ENCODE measurements at regions not wholly inside any gene's neighbourhood (a gene's known extent, or its start where the extent isn't known, plus 50 kb on each side); places are given as distances from the start of the nearest gene placed in this dataset.

DNA sequence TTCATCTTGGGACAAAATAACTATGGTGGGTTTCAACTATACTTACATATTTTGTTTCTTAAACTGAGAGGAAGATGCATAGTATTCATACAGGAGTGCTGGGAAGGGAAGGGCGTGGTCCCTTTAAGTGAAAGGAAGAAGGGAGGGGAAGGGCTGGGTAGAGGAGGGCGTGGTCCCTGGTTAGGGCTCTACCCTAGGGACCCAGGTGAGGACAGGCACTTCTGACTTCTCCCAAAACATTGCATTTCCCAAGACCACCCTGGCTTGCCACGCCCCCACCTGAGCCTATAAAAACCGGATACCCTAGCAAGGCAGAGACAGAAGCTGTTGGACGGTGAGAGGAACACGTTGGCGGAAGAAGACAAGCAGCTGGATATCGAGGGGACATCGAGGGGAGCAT is 157.6 kb upstream of the PLXNA4 start:
- no peak for DNase-seq (ENCODE audit: low read depth in 2 of 2, low spot score in 1 of 2)

DNA sequence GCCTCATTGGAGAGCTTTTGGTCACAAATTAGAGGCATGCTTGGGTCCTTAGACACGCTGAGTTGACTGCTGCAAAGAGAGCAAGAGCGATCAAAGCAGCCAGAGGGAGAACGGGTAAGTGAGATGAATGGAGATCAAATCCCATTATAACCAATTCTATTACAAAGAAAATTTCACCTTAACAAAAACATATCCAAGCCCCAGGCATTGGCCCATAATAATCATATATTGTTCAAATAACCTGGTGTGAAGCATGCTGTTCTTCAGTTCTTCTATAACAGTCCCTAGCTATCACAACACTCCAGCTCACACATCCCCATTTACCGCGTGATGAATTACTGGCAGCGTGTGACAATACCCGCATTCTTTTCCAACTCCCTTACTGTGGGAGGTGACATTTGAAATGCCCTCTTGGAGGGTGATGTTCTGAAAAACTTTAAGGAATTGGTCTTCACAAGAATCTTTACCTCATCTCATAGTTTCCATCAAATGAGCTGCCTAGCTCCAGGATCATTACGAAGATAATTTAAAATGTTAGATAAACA is 156.1 kb upstream of the PLXNA4 start:
- no peak for DNase-seq (ENCODE audit: low read depth in 2 of 2, low spot score in 1 of 2)

DNA sequence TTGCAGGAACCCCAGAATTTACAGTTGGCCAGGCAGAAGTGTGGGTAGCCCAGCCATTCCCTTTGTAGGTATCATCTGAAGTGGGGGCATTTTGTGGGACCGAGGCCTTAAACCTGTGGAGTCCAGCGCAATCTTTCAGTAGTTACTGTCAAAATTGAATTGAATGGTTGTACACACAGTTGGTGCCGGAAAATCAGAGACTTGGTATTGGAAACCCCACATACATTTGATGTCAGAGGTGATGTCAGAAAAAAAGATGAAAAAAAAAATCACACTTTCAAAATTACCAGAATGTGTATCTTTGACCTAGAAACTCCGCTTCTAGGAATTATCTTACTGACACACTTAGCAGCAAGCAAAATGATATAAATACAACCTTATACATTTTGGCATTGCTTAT is 153.8 kb upstream of the PLXNA4 start:
- DNase-seq (ENCODE audit: low read depth in 2 of 2, low spot score in 1 of 2), result no peak

DNA sequence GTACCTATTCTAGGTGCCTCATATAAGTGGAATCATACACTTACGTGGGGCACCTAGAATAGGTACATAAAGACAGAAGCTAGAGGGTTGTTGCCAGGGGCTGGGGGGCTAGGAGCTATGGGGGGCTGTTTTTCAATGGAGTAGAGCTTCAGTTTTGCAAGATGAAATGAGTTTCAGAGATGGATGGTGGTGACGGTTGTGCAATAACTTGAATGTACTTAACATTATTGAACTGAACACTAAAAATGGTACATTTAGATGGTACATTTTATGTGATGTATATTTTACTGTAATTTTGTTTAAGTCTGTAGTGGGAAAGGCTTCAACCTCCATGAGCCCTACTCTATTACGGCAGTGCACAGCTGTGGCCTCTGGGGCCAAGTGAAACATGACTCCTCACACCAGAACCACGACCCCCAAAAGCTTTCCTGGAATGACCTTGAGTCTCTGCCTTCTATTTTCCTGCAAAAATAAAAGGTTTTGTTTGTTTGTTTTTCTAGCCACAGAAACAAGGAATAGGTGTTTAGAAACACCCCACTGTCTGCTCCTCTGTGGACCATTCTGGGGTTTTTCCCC is 147.3 kb upstream of the PLXNA4 start:
- DNase-seq (ENCODE audit: low read depth in 2 of 2, low spot score in 1 of 2), result no peak

DNA sequence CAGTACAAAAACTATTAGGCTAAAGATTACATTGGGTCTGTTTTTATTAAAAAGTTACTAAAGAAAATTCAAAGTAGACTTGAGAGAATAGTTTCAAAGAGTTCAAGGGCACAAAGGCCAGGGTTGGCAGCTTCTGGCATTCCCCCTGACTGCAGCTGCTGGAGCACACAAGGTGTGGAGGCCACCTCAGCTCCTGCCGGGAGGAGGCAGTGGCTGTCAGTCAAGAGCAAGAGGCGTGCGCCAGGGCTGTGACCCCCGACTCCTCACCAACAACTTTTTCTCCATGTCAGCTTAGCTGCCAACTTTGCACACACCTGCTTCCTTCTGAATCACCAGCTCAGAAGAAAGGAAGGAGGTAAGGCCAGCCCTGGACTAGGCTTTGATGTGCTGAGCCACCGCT is 144.6 kb upstream of the PLXNA4 start:
- DNase-seq (ENCODE audit: low read depth in 2 of 2, low spot score in 1 of 2), result no peak

DNA sequence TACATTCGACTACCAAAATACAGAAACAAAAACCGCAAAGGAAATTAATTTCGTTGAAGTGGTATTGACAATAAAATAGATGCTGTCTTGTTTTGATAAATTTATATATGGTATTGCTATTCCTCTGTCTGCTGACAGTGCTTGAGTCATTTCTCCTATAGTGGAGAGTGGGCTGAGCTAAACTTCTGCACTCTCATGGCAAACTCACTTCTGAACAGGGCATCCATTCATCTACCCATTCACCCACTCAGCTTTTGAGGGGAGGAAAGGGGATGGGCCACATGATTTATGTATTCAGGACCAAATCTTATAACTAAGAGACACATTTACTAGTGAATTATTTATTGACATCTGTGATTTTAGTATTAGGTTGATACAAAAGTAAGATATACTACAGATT is 137.6 kb upstream of the PLXNA4 start:
- DNase-seq (ENCODE audit: low read depth in 2 of 2, low spot score in 1 of 2), result no peak

DNA sequence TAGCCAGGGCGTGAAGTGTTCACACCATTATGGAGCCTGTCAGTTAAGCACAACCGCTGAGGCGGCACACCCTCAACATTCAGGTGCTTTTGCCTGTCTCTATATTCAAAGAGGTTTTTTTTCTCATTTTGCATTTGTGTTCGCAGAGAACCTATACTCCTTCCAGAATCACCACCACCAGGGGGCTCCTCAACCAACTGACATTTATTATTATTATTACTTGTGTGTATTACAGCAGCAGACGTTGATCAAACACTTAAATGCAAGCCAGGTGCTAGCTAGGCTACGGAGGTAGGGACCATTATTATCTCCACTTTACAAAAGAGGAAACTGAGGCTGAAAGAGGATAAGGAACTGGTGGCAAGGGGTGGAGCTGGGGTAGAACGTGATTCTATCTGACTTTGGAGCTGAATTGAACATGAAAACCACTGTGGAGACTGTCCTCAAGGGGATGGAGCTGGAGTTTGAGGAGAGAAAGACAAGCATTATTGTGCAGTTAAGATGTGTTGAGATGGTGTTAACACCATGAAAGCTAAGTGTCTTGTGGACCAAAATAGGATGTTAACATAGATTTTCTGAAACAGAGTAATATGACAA is 133.8 kb upstream of the PLXNA4 start:
- no peak for DNase-seq (ENCODE audit: low read depth in 2 of 2, low spot score in 1 of 2)

DNA sequence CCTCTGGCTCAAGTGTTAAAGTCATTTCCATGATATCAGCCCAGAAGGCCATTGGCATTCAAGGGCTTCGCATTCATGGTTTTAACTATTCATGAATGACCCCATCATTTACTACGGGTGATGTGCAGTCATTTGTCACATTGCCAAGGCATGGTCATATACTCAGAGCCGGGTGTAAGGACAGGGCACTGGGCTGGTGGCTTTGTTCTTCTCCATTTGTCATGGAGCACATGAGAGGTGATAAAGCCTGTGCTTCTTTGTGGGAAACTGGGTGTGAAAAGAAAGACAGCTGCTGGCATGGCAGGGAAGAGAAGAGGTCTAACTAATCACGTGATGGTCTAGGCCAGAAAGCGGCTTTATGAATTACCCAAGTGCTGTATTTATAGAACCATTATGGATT is 132.2 kb upstream of the PLXNA4 start:
- no peak for DNase-seq (ENCODE audit: low read depth in 2 of 2, low spot score in 1 of 2)

DNA sequence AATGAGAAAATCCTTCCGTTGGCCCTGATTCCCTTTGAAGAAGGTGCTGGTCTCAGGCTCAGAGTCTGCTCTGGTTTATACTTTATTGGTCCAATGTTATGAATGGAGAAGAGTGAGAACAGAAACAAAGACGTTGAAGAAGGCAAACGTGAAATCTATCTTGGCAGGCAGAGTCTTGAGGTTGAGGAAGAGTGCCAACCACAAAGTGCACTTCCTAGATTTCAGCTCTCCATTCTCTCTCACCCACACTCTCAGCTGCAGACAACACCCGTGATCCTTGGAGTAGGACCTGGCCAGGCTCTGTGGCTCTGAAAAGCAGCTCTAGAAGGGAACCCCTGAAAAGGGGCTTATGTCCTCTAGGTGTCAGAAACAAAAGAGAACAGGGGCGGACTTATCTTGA is 128.9 kb upstream of the PLXNA4 start:
- no peak for DNase-seq (ENCODE audit: low read depth in 2 of 2, low spot score in 1 of 2)

DNA sequence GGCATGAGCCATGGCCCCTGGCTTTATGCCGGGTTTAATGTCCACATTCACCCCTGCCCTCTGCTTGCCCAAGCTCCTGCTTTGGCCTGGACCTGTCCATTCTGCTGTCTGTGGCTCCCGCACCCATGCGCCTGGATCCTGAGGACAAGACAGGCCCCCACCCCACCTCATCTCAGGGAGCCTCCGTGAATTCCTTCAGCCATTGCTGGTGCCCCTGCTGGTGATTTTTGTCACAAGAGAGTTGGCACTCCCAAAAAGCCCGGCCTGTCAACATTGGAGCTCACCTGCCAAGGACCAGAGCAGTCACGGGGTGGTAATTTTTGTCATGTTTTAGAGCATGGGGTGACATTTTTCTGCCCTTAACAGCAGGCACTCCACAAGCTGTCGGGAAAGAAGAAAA is 127.5 kb upstream of the PLXNA4 start:
- DNase-seq (ENCODE audit: low read depth in 2 of 2, low spot score in 1 of 2), result no peak

DNA sequence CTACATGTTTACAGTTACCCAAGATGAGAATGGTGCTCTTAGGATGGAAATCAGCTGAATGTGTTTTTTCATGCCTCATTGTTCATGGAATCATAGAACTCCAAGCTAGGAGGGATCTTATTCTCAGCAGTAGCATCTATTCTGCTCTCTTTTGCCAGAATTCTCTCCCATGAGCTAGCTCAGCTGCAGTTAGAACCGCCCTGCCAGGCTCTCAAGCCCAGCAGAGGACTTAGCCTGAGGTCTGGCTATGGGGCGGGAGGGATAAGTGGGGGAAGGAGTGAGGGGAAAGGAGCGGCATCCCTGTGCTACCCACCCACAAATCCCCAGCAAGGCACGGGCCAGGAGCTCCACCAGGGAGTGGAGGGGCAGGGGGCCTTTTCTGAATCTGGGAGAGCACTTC is 120.7 kb upstream of the PLXNA4 start:
- DNase-seq (ENCODE audit: low read depth in 2 of 2, low spot score in 1 of 2), result no peak

DNA sequence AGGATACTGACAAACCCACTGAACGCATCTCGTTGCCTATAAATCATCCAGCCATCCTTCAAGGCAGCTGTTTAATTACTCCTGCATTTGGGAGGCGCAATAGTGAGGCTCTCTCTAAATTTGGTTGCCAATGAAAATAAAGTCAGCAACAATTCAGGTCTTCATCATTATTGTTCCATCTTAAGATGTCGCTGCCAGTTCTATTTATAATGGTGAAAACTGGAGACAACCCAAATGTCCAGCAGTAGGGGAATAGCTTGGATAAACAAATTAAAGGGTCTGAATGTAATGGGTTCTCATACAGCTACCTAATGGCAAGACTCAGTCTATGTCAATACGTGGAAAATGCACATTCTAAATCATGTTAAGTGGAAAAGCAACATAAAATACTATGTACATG is 120.1 kb upstream of the PLXNA4 start:
- DNase-seq (ENCODE audit: low read depth in 2 of 2, low spot score in 1 of 2), result no peak

DNA sequence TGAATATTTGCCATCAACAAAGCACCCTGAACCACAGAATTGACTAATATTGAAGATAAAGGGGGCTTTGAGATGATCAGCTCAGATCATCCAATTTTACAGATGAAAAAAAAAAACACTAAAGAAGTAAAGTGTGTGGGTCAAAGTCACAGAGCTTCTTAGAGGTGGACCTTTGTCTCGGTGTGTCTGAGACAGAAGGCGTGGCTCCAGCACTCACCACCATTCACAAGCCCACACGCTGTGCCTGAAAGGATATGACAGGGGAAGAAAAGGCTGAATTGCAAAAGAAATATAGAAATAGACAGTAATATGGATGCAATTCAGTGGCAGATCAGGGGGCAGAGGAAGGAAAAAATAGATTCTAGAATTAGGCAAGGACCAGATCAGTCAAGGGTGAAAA is 114.9 kb upstream of the PLXNA4 start:
- DNase-seq (ENCODE audit: low read depth in 2 of 2, low spot score in 1 of 2), result no peak

DNA sequence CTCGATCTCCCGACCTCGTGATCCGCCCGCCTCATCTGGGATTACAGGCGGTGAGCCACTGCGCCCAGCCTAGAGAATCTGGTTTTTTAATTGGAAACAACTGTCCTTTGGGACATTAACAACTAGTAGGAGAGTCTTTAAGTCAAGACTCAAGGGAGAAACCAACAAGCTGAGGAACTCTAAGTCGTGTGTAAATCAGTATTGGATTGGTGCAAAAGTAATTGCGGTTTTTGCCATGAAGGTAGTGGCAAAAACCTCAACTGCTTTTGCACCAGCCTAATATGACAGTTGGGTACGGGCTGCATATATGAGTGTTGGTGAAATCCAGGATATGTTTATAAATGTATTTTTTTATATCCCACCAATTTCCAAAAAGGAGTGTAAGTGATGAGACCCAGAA is 113.9 kb upstream of the PLXNA4 start:
- DNase-seq (ENCODE audit: low read depth in 2 of 2, low spot score in 1 of 2), result no peak

DNA sequence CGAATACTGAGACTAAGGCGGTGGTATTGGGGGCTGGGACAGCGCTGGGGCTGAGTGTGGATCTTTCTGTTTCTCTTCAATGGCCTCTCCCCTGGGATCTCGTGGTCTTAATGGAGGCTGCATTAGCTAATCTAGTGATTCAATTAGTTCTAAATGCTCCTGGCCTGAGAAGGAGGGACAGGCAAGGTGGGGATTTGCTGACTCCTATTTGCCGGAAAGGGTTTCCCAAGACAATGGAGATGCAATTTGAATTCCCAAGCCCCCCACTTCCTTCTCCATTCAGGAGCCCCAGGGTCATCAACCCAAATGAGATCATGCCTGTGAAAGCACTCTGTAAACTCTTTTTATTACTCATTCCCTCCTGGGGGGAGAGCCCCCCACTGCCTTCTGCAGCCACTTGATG is 111.7 kb upstream of the PLXNA4 start:
- no peak for DNase-seq (ENCODE audit: low read depth in 2 of 2, low spot score in 1 of 2)

DNA sequence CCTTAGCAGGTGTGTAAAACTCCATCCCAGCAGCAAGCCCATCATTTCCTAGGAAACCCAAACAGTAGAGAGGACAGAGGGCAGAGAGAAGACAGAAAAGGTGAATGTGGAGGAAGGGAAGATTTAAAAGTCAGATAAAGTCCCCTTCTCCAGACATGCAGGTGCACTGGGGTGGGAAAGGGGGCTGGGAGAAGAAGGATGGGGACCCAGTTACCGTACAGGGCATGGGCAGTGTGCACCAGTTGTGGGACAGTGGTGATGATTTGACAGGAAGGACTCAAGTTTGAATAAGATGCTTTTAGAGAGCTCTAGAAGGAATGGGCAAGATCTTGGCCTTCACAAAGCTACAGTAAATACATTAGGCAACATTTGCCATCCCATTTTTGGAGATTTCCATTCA is 110.7 kb upstream of the PLXNA4 start:
- DNase-seq (ENCODE audit: low read depth in 2 of 2, low spot score in 1 of 2), result no peak

DNA sequence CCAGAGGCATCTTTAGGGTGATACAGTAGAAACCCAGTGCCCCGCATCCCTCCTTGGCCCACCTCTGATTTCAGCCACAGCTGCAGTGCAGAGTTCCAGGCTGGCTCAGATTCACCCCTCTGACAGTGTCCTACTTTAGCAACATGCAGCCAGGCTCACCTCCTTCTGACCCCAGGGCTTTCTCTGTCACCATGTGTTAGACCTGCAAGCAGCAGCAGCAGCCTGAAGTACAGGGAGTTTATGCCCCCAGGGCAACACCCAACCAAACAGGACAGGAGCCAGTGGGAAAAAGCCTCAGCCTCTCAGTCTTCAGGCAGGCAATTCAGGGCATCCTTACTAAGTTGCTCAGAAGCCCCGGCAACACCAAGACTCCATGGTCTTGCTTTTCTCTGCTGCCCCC is 109.0 kb upstream of the PLXNA4 start:
- DNase-seq (ENCODE audit: low read depth in 2 of 2, low spot score in 1 of 2), result no peak

DNA sequence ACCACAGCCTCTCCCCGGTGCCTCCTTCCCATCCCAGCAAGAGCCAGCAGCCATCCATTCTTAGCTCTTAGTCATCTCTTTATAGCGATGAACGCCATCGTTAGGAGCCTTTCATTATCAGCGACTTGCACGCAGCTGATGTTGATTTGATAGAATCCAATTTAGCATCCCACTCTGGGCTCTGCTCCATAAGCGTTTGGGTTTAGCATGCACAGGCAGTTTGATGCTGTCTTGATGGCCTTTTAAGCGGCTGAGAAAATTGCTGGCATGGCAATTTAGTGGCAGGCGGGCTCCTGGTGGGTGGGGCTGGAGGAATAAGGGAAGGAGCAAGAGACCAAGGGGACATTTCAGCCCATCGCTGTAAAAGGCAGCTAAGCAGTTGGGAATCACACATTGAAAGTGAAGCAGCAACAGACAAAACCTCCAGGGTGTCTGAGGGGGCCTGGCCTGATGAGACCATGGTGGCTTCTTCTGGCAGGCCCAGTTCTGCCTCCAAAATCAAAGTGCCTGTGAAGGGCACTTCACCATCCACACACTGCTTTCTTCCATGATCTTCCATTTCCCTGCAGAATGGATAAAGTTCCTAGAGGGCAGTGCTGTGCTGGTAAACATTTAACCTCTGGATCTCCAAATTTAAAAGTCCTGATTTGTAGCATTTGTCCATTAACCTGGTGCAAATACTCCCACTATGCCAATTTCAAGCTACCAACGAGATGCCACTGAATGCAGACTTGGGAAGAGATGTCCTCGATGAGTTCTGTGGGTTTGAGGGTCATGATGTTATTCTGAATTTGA is 107.8 kb upstream of the PLXNA4 start:
- no peak for DNase-seq (ENCODE audit: low read depth in 2 of 2, low spot score in 1 of 2)

DNA sequence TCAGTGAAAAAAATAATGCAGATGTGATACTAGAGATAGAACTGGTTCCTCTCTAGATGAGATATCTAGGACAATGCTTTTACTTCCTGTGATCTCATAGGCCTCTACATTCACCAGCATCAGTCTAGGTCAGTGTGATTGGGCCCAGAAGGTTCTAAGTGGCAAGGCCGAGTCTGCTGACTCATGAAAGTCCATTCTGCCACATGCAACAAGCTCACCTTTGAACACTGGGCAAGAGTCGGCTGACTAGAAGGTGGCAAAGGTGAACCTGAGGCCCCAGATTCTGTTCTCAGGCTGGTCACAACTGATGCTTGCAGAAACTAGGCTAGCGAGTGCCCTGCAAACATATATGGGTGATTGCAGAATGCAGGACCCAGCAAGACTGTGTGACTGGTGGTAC is 105.7 kb upstream of the PLXNA4 start:
- DNase-seq (ENCODE audit: low read depth in 2 of 2, low spot score in 1 of 2), result no peak

DNA sequence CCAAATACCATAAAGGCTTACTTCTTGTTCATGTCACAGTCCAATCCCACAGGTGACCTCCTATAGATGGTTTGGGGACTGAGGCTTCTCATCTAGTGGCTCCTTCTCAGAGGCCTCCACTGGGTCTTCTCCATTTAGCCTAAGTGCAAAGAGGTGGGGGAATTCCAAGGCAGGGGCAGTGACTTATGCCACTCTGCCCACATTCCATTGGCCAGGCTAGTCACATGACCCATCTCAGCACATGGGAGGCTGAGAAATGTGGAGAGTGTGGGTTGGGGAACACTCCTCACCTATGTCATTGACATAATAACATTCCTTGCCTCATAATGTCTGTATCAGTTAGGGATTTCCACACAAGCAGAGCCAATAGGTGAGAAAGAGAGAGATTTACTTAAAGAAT is 104.3 kb upstream of the PLXNA4 start:
- DNase-seq (ENCODE audit: low read depth in 2 of 2, low spot score in 1 of 2), result no peak

DNA sequence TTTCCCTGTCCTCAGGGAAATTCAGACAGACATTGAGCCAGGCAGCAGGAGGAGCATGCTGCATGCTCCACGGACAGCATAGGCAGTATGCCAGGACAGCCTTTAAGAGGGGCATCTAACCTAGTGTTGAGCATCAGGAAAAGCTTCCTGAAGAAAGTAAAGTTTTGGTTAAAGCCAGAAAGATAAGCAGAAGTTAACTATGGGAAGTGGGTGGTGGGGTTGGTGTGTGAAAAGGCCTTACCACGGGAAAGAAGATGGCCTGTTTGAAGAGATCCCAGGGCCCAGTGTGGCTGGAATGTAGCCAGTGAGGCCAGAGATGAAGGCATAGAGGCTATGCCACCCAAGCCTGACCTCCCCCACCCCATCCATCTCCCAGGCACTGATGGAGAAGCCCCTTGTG is 102.4 kb upstream of the PLXNA4 start:
- DNase-seq (ENCODE audit: low read depth in 2 of 2, low spot score in 1 of 2), result no peak

DNA sequence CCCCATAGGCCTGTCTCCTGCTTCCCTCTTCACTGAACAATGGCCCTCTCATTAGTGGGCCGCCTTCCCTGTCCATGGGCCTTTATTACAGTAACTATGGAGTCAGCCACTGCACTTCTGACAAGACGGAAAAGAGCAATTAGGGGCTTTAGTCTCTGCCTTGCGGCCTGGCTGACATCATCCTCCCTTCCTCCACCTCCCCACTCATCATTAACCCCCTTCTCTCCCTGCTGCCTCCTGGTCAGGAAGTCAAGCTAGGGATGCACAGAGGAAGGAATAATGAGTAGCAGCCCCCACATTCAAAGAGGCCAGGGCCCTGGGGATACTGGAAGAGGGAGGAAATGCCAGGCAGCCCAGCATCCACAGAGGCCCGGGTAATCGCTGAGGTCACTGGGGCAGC is 101.6 kb upstream of the PLXNA4 start:
- no peak for DNase-seq (ENCODE audit: low read depth in 2 of 2, low spot score in 1 of 2)

Data from stimulated activated CD8-positive, alpha-beta memory T cell treated with anti-CD3 and anti-CD28 coated beads, Interleukin-4, amount 100 ng/mL, for 1 hour (primary cell).